Large intestine (tissue), 3 donors: ENCODE measurements at regions not wholly inside any gene's neighbourhood (a gene's known extent, or its start where the extent isn't known, plus 50 kb on each side); places are given as distances from the start of the nearest gene placed in this dataset.
A peak's percentile ranks its signal among the peaks of the same experiment; 100 is the strongest.

Source experiments
- DNase-seq, 2 donors: peaks; one replicate each; pipeline versions ENCODE4 v3.0.0 to v3.0.0-alpha.2; 2013
- H3K27ac ChIP-seq: one replicate; pipeline ENCODE4 v1.5.1; 2013; ENCODE audit warnings: low read length
- H3K27me3 ChIP-seq: 2 replicates; pipeline ENCODE4 v1.6.1; 2013; ENCODE audit warnings: low read length; ENCODE audit not compliant: control insufficient read depth, insufficient read depth
- H3K36me3 ChIP-seq: 2 replicates; pipeline ENCODE4 v1.6.1; 2013; ENCODE audit warnings: low read length; ENCODE audit not compliant: control insufficient read depth, insufficient read depth
- H3K4me1 ChIP-seq: one replicate; pipeline ENCODE4 v1.6.1; 2013; ENCODE audit warnings: low read length; ENCODE audit not compliant: control insufficient read depth, insufficient read depth
- H3K4me3 ChIP-seq: one replicate; pipeline ENCODE4 v1.5.1; 2013; ENCODE audit warnings: low read length
- H3K9me3 ChIP-seq: one replicate; pipeline ENCODE4 v1.6.1; 2013; ENCODE audit warnings: mild to moderate bottlenecking, low read depth, low read length, moderate library complexity; ENCODE audit not compliant: control insufficient read depth
- WGBS: methylation state at CpG from one replicate; pipeline ENCODE4 v1.1.5; 2013; ENCODE audit warnings: low lambda C conversion rate; ENCODE audit not compliant: insufficient coverage; 5-methylcytosine and 5-hydroxymethylcytosine counted together

DNA sequence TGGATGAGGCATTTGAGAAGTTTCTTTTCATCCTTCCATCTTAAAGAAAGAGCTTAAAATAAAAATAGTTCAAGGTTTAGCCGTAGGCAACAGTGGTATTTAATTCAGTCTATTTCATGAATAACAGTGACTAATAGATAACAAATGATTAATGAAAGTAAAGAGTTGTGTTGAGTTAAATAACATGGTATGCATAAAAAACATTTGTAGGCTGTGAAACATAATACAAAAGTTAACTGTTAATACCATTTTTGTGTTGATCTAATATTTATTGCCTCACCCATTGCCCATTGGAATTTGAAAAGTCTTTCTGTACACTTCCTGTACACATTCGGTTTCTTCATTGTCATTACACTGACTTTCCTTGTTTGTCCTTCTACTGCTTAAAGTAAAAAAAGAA, 108.6 kb upstream of the PDE3A start:
- 100% methylated on average over 2 of the region's 2 CpGs for WGBS
- DNase-seq = no peak
- no peaks in the 10 kb centered on the region for H3K36me3 ChIP-seq
- peaks cover 8% of the 10 kb centered on the region for H3K4me1 ChIP-seq
- H3K9me3 ChIP-seq = no peaks in the 10 kb centered on the region
- H3K27me3 ChIP-seq = no peaks in the 10 kb centered on the region
- no peak overlapping the region for H3K27ac ChIP-seq
- no peak overlapping the region for H3K4me3 ChIP-seq

DNA sequence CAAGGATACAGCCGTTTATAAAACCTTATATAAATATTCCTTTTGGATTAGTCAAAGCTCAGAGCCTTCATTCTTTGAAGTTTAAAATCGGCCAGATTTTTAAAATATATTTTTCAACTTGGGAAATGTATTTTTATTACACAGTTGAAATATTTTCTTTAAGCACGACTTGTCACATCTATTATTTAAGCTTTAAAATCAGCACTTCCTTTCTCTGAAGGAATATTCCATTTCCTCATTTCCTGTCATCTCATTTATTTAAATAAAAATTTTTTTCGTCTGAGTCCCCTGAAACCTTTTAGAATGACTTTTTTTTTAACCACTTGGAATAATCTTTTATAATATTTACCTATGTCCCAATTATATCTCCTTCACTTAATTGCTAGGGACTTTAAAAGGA, 107.5 kb upstream of the PDE3A start:
- Histone ChIP-seq H3K4me3 (no peak overlapping the region), H3K9me3 (no peaks in the 10 kb centered on the region), H3K27me3 (no peaks in the 10 kb centered on the region), H3K27ac (no peak overlapping the region), H3K36me3 (no peaks in the 10 kb centered on the region), H3K4me1 (peaks cover 9% of the 10 kb centered on the region)
- 90% methylated on average over 4 of the region's 4 CpGs for WGBS
- DNase-seq = no peak

DNA sequence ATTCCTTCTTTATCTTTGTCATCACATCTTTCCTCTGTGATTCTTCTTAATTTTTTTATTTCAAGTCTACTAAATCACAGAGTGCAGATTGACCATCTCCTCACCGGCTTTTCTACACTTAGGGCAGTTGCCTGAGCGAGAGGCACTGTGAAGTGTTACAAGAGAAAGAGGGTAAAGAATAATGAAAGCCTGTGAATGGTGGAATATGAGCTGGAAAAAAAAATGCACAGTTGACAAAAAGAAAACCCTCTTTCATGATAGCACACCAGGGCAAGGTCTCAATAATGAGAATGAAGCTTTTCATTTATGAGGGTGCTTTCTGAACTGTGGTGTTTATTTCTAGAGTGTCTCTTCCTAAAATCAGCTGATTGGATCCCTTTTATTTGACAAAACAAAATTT, 106.2 kb upstream of the PDE3A start:
- Histone ChIP-seq H3K4me3 (no peak overlapping the region), H3K4me1 (peaks cover 9% of the 10 kb centered on the region), H3K27me3 (no peaks in the 10 kb centered on the region), H3K36me3 (no peaks in the 10 kb centered on the region), H3K9me3 (no peaks in the 10 kb centered on the region), H3K27ac (no peak overlapping the region)
- DNase-seq = no peak
- no CpG with 5 or more reads among the region's 2 CpGs for WGBS

DNA sequence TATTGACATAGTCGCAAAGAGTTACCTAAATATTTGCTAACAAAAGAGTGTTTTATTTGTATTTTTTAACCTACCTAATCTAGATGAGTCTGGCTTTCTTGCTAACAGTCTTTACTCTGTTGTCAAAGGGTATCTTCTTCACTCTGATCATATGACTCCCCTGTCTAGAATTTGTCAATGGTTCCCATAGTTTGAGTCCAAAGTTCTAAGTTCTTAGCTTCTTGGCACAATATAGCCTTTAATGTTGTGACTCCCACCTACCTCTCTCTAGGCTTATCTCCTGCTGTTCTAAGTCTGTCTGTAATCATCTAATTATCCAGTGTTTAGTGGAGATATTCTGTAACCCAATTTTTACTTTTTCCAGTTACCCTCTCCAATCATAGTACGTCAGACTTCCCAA, 104.3 kb upstream of the PDE3A start:
- DNase-seq = peak; percentile 54 to 74
- Histone ChIP-seq H3K36me3 (no peaks in the 10 kb centered on the region), H3K4me3 (no peak overlapping the region), H3K9me3 (no peaks in the 10 kb centered on the region), H3K27ac (no peak overlapping the region), H3K4me1 (peaks cover 9% of the 10 kb centered on the region), H3K27me3 (no peaks in the 10 kb centered on the region)
- 80% methylated on average over 2 of the region's 2 CpGs for WGBS

DNA sequence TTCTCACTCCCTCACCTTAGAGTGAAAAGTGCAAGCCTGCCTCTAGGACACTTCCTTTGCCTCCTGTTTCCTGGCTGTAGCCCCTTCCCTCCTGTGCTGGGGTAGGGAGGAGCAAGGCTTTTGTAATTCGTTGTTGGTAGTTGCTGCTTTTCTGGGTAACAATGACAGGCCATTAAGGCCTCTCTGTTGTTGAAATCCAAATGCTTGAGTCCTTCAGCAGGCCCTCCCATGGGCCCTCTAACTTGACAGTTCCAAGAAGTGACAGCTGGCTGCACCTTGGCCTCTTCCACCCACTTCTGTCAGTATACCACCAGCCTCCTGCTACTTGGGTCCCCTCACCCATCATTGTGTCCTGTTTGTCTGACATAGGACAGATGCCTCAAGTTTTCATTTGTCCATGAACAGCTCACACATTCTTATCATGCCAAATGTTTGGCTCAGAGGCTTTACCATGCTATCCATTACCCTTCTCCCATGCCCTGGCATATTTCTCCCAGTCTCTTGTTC, 103.7 kb upstream of the PDE3A start:
- Histone ChIP-seq H3K4me1 (peaks cover 9% of the 10 kb centered on the region), H3K27ac (no peak overlapping the region), H3K9me3 (no peaks in the 10 kb centered on the region), H3K4me3 (no peak overlapping the region), H3K36me3 (no peaks in the 10 kb centered on the region), H3K27me3 (no peaks in the 10 kb centered on the region)
- no CpG with 5 or more reads among the region's 1 CpG for WGBS
- peak in 1 of 2 donors; percentile 20 for DNase-seq

DNA sequence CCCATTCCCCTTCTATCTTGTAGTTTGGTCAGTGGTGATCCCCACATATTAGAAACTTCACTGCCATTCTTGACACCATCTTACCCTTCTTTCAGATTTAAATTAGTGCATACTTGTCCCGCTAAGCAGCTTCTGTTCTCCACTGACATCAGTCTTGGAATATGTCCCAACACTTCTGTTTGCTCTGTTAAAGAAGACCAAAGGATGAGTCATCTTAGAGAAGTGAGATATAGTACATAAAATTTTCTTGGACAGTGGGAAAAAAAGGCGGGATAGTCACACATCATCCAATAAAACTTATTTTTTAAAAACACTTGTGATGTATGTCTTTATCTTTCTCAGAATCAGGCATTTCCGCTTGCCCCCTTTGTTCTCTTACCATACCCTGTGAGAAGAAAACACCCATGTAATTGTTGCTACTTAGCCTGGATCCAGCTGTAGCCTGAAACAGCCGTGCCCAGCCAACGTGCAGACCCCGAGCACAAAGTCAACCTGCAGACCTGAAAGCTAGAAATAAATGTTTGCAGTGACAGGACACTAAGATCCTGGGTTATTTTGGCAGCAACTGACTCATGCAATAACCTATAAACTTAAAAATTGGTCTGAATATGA, 100.1 kb upstream of the PDE3A start:
- no peaks in the 10 kb centered on the region for H3K9me3 ChIP-seq
- WGBS = 83% methylated on average over 1 of the region's 6 CpGs
- H3K4me3 ChIP-seq = no peak overlapping the region
- H3K27ac ChIP-seq = no peak overlapping the region
- no peaks in the 10 kb centered on the region for H3K36me3 ChIP-seq
- H3K4me1 ChIP-seq = peaks cover 9% of the 10 kb centered on the region
- DNase-seq = no peak
- no peaks in the 10 kb centered on the region for H3K27me3 ChIP-seq

DNA sequence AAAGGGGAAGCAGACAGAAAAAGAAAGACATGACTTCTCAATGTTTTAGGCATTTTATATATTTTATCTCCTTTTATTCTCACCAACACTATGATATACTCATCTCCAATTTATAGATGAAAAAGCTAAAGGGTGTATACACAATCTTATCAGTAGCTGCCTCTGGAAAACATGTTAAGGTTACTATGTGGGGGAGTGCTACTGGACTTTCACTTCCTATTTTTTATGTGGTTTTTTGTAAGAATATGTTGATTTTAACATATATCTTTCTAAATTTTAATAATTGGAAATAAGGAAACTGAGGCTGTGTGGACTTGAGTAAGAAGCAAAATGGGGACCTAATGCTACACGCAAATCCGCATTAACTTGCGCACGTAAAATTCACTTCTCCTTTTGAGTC, 99.6 kb upstream of the PDE3A start:
- H3K4me1 ChIP-seq = peaks cover 9% of the 10 kb centered on the region
- H3K4me3 ChIP-seq = no peak overlapping the region
- H3K36me3 ChIP-seq = no peaks in the 10 kb centered on the region
- no peak for DNase-seq
- WGBS = no CpG with 5 or more reads among the region's 4 CpGs
- H3K27me3 ChIP-seq = no peaks in the 10 kb centered on the region
- H3K9me3 ChIP-seq = no peaks in the 10 kb centered on the region
- no peak overlapping the region for H3K27ac ChIP-seq

DNA sequence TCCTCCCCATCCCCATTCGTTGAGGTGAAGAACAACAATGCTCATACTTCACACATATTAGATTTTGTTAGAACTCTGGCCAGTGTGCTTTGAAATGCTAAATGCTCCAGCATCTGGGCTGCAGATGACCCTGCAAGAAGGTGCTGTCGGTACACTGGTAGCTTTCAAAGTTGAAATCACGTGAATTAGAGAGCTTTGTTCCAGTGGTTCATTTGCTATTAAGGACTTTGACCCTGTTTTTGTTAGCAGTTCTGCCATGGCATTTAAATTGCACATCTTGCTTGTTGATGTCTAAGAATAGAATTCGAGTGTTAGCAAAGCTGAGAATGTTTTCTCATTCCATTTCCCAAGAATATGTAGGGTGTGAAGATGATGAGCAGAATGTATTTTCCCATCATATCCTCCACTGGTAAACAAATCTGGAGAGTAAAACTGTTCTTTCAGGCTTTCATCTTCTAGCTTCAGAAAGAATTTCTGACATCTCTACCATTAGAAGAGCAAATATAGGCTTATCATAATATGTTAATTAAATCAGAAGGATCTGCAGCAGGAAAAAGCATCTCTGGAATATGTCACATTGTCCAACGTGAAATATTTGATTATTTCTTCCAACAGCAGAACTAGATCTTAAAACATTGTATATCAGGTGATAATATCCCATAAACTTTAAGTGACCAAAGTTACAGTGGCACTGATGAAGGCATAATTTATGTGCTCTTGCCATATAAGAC, 98.8 kb upstream of the PDE3A start:
- Histone ChIP-seq H3K4me1 (peaks cover 4% of the 10 kb centered on the region), H3K4me3 (no peak overlapping the region), H3K27ac (no peak overlapping the region), H3K36me3 (no peaks in the 10 kb centered on the region), H3K27me3 (no peaks in the 10 kb centered on the region), H3K9me3 (no peaks in the 10 kb centered on the region)
- no peak for DNase-seq
- no CpG with 5 or more reads among the region's 5 CpGs for WGBS

DNA sequence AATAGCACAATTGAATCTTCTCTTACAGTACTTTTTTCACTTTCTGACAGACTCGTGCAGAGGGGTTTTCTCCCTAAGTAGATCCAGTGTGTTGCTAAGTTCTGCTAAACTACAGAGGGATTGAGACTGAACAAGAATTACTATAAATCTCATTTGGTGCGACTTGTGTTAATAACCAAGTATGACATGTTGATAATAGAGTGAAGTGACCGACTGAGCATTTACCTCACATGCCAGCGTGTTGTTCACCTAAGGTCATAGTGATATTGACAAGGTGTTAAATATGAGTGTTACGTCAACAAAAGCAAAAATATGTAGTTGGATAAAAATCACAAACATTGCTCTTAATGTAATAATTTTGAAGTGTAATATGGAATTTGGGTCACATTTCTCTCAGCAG, 97.8 kb upstream of the PDE3A start:
- DNase-seq = no peak

DNA sequence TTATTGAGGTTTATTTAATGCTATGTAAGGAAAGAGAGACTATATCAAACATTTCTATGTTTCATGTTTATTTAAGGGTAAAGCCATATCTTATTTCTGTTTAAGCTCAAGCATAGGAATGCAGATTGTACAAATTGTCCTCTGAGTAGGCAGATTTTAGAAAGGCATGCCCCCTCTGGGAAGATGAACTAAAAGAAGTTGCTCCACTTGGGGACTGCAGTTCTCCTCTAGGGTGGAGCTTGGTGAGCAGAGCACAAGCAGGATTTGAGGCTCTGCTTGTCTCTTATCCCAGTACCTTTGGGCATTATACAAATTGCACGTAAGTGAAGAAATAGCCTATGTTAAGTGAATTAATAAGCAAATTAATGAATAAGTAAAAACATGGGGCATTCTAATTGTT, 96.2 kb upstream of the PDE3A start:
- no CpG with 5 or more reads among the region's 1 CpG for WGBS
- Histone ChIP-seq H3K27ac (no peak overlapping the region), H3K27me3 (no peaks in the 10 kb centered on the region), H3K36me3 (no peaks in the 10 kb centered on the region), H3K4me3 (no peak overlapping the region), H3K4me1 (no peaks in the 10 kb centered on the region), H3K9me3 (no peaks in the 10 kb centered on the region)
- no peak for DNase-seq

More for the DNA sequence above, 97.8 kb upstream of the PDE3A start:
- H3K27ac ChIP-seq = no peak overlapping the region
- no peak overlapping the region for H3K4me3 ChIP-seq
- H3K36me3 ChIP-seq = no peaks in the 10 kb centered on the region
- WGBS = 58% methylated on average over 3 of the region's 5 CpGs
- no peaks in the 10 kb centered on the region for H3K27me3 ChIP-seq
- H3K4me1 ChIP-seq = no peaks in the 10 kb centered on the region
- H3K9me3 ChIP-seq = no peaks in the 10 kb centered on the region

DNA sequence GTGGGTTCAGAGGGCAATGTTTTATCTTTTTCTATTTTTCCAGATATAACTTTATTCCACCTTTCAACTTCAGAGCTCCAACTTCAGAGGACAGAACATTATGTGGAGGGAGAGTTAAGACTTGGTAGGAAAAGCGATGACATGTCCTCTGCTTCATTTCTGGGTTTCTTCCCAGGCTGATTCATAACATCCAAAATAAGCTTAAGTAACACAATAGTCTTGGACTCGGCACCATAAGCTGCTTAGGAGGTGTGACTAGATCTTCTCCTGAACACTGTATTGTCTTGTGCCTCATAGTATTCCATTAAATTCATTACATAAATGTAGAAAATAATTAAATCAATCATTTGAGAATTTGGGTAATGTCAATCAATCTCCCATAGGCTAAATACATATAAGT, 95.5 kb upstream of the PDE3A start:
- no peak overlapping the region for H3K27ac ChIP-seq
- no peaks in the 10 kb centered on the region for H3K9me3 ChIP-seq
- no peaks in the 10 kb centered on the region for H3K27me3 ChIP-seq
- no peak overlapping the region for H3K4me3 ChIP-seq
- WGBS = no CpG with 5 or more reads among the region's 2 CpGs
- DNase-seq = no peak
- H3K4me1 ChIP-seq = no peaks in the 10 kb centered on the region
- no peaks in the 10 kb centered on the region for H3K36me3 ChIP-seq
